CD8-positive, alpha-beta memory T cell (primary cell): ENCODE measurements at regions not wholly inside any gene's neighbourhood (a gene's known extent, or its start where the extent isn't known, plus 50 kb on each side); places are given as distances from the start of the nearest gene placed in this dataset.

ENCODE experiments used
- CTCF ChIA-PET: fragments of 350-600 bp; sonication (Branson Sonifier 250); formaldehyde crosslinking; loops from one replicate; lab custom pipeline; 2021; ENCODE audit warnings: antibody characterized with exemption; lab: Charles Lee
- POLR2A ChIA-PET: fragments of 350-600 bp; sonication (Branson Sonifier 250); formaldehyde crosslinking; loops from one replicate; lab custom pipeline; 2021; ENCODE audit warnings: antibody characterized with exemption; lab: Charles Lee
- DNase-seq, 5 donors: peaks; one replicate each; pipeline versions ENCODE4 v3.0.0 to v3.0.0-alpha.2; 2020 to 2022; ENCODE audit warnings: mixed read lengths in 1 of 5
- H3K27ac ChIP-seq: one replicate; pipeline ENCODE4 v1.7.0; 2013; ENCODE audit warnings: low read depth, mild to moderate bottlenecking, low read length, moderate library complexity
- H3K27me3 ChIP-seq: 2 replicates; pipeline ENCODE4 v1.7.0; 2013; ENCODE audit warnings: low read length, mild to moderate bottlenecking; ENCODE audit not compliant: insufficient read depth, poor library complexity, severe bottlenecking
- H3K36me3 ChIP-seq: 2 replicates; pipeline ENCODE4 v1.7.0; 2013; ENCODE audit warnings: mild to moderate bottlenecking, low read length, moderate library complexity; ENCODE audit not compliant: insufficient read depth
- H3K4me1 ChIP-seq: 2 replicates; pipeline ENCODE4 v1.7.0; 2013; ENCODE audit warnings: mild to moderate bottlenecking, low read length, moderate library complexity; ENCODE audit not compliant: insufficient read depth
- H3K4me3 ChIP-seq: 2 replicates; pipeline ENCODE4 v1.7.0; 2013; ENCODE audit warnings: mild to moderate bottlenecking, low read length
- H3K9me3 ChIP-seq: 2 replicates; pipeline ENCODE4 v1.7.0; 2013; ENCODE audit warnings: mild to moderate bottlenecking, low read length
- H3K27ac Mint-ChIP-seq, 8 donors: one replicate each; pipeline ENCODE4 v1.8.0; 2020 to 2021; ENCODE audit warnings: mixed read lengths in 8 of 8, mild to moderate bottlenecking in 6 of 8, inconsistent platforms in 3 of 8, moderate library complexity in 3 of 8
- H3K27me3 Mint-ChIP-seq, 2 donors: one replicate each; pipeline ENCODE4 v1.8.0; 2020 to 2021; ENCODE audit warnings: mixed read lengths in 2 of 2, mild to moderate bottlenecking in 1 of 2, moderate library complexity in 1 of 2
- H3K36me3 Mint-ChIP-seq, 3 donors: one replicate each; pipeline ENCODE4 v1.8.0; 2020 to 2021; ENCODE audit warnings: mixed read lengths in 3 of 3, inconsistent platforms in 1 of 3, mild to moderate bottlenecking in 1 of 3
- H3K4me1 Mint-ChIP-seq, 3 donors: one replicate each; pipeline ENCODE4 v1.8.0; 2020 to 2021; ENCODE audit warnings: mixed read lengths in 3 of 3, inconsistent platforms in 1 of 3, mild to moderate bottlenecking in 1 of 3
- H3K4me3 Mint-ChIP-seq, 7 donors: one replicate each; pipeline ENCODE4 v1.8.0; 2020 to 2021; ENCODE audit warnings: mixed read lengths in 7 of 7, mild to moderate bottlenecking in 6 of 7, moderate library complexity in 4 of 7, inconsistent platforms in 2 of 7
- H3K9me3 Mint-ChIP-seq, 5 donors: one replicate each; pipeline ENCODE4 v1.8.0; 2020 to 2022; ENCODE audit warnings: mixed read lengths in 5 of 5, mild to moderate bottlenecking in 3 of 5, moderate library complexity in 2 of 5, inconsistent platforms in 1 of 5

GRCh38 chr5:20683241-20683940, 695.4 kb upstream of the CDH18 start:
- DNase-seq = no peak
- Mint-ChIP-seq H3K36me3 (no peaks in the 10 kb centered on the region), H3K9me3 (peaks cover 0 to 37% (median 10%) of the 10 kb centered on the region in 5 donors), H3K4me1 (no peaks in the 10 kb centered on the region), H3K4me3 (no peak overlapping the region), H3K27me3 (no peaks in the 10 kb centered on the region), H3K27ac (no peak overlapping the region)
- no peaks in the 10 kb centered on the region for H3K9me3 ChIP-seq
- ChIA-PET POLR2A (no interaction called here), CTCF (no interaction called here)
- H3K4me1 ChIP-seq = no peaks in the 10 kb centered on the region
- no peaks in the 10 kb centered on the region for H3K36me3 ChIP-seq
- no peak overlapping the region for H3K4me3 ChIP-seq
- H3K27ac ChIP-seq = no peak overlapping the region
- no peaks in the 10 kb centered on the region for H3K27me3 ChIP-seq

- DNase-seq = no peak
- CTCF ChIA-PET = no interaction called here
Observed at GRCh38 chr5:20680718-20681302, 692.8 kb upstream of the CDH18 start.

GRCh38 chr5:20678814-20679298, 690.9 kb upstream of the CDH18 start:
- H3K9me3 Mint-ChIP-seq = peaks cover 0 to 26% (median 9%) of the 10 kb centered on the region in 5 donors
- Histone ChIP-seq H3K27me3 (no peaks in the 10 kb centered on the region), H3K27ac (no peak overlapping the region), H3K36me3 (no peaks in the 10 kb centered on the region), H3K4me3 (no peak overlapping the region), H3K9me3 (no peaks in the 10 kb centered on the region), H3K4me1 (no peaks in the 10 kb centered on the region)
- POLR2A ChIA-PET = no interaction called here
- no peak overlapping the region for H3K4me3 Mint-ChIP-seq
- DNase-seq = no peak
- no peak overlapping the region for H3K27ac Mint-ChIP-seq
- CTCF ChIA-PET = no interaction called here
- no peaks in the 10 kb centered on the region for H3K36me3 Mint-ChIP-seq
- no peaks in the 10 kb centered on the region for H3K27me3 Mint-ChIP-seq
- H3K4me1 Mint-ChIP-seq = no peaks in the 10 kb centered on the region

More at GRCh38 chr5:20680718-20681302, 692.8 kb upstream of the CDH18 start:
- Mint-ChIP-seq H3K4me1 (no peaks in the 10 kb centered on the region), H3K27me3 (no peaks in the 10 kb centered on the region), H3K27ac (no peak overlapping the region), H3K4me3 (no peak overlapping the region), H3K9me3 (peaks cover 0 to 33% (median 6%) of the 10 kb centered on the region in 5 donors), H3K36me3 (no peaks in the 10 kb centered on the region)
- Histone ChIP-seq H3K4me3 (no peak overlapping the region), H3K9me3 (no peaks in the 10 kb centered on the region), H3K4me1 (no peaks in the 10 kb centered on the region), H3K27ac (no peak overlapping the region), H3K27me3 (no peaks in the 10 kb centered on the region), H3K36me3 (no peaks in the 10 kb centered on the region)
- POLR2A ChIA-PET = no interaction called here

- H3K27ac Mint-ChIP-seq = no peak overlapping the region
- no peak overlapping the region for H3K4me3 ChIP-seq
- no peaks in the 10 kb centered on the region for H3K27me3 ChIP-seq
- no peak overlapping the region for H3K27ac ChIP-seq
- no peak for DNase-seq
- no peaks in the 10 kb centered on the region for H3K36me3 Mint-ChIP-seq
- no peaks in the 10 kb centered on the region for H3K27me3 Mint-ChIP-seq
- H3K4me3 Mint-ChIP-seq = no peak overlapping the region
- ChIA-PET CTCF (no interaction called here), POLR2A (no interaction called here)
- peaks cover 0 to 28% (median 9%) of the 10 kb centered on the region in 5 donors for H3K9me3 Mint-ChIP-seq
- H3K9me3 ChIP-seq = no peaks in the 10 kb centered on the region
- H3K4me1 Mint-ChIP-seq = no peaks in the 10 kb centered on the region
- no peaks in the 10 kb centered on the region for H3K4me1 ChIP-seq
- H3K36me3 ChIP-seq = no peaks in the 10 kb centered on the region
Observed at GRCh38 chr5:20678386-20678785, 690.4 kb upstream of the CDH18 start.

- Mint-ChIP-seq H3K36me3 (no peaks in the 10 kb centered on the region), H3K4me3 (no peak overlapping the region), H3K9me3 (peaks cover 2 to 38% (median 4%) of the 10 kb centered on the region in 5 donors), H3K27ac (no peak overlapping the region), H3K27me3 (no peaks in the 10 kb centered on the region), H3K4me1 (no peaks in the 10 kb centered on the region)
- H3K9me3 ChIP-seq = no peaks in the 10 kb centered on the region
- H3K4me3 ChIP-seq = no peak overlapping the region
- no peak overlapping the region for H3K27ac ChIP-seq
- ChIA-PET CTCF (interaction anchor here (1.4 kb wide), 1 partner anchor 13 kb away, joined by 3 read pairs; no protein-coding TSS in a partner anchor), POLR2A (no interaction called here)
- H3K36me3 ChIP-seq = no peaks in the 10 kb centered on the region
- H3K4me1 ChIP-seq = no peaks in the 10 kb centered on the region
- H3K27me3 ChIP-seq = no peaks in the 10 kb centered on the region
- DNase-seq = no peak
Observed at GRCh38 chr5:20660588-20660987, 672.6 kb upstream of the CDH18 start.

- Mint-ChIP-seq H3K4me1 (no peaks in the 10 kb centered on the region), H3K27ac (no peak overlapping the region), H3K36me3 (no peaks in the 10 kb centered on the region), H3K4me3 (no peak overlapping the region), H3K9me3 (peaks cover 0 to 29% (median 9%) of the 10 kb centered on the region in 5 donors), H3K27me3 (no peaks in the 10 kb centered on the region)
- no peaks in the 10 kb centered on the region for H3K27me3 ChIP-seq
- ChIA-PET CTCF (no interaction called here), POLR2A (no interaction called here)
- H3K36me3 ChIP-seq = no peaks in the 10 kb centered on the region
- no peak overlapping the region for H3K27ac ChIP-seq
- no peak for DNase-seq
- H3K9me3 ChIP-seq = no peaks in the 10 kb centered on the region
- H3K4me3 ChIP-seq = no peak overlapping the region
- no peaks in the 10 kb centered on the region for H3K4me1 ChIP-seq
Observed at GRCh38 chr5:20656262-20656661, 668.3 kb upstream of the CDH18 start.

- no peaks in the 10 kb centered on the region for H3K27me3 ChIP-seq
- no peaks in the 10 kb centered on the region for H3K4me1 Mint-ChIP-seq
- CTCF ChIA-PET = no interaction called here
Observed at GRCh38 chr5:20655211-20655610, 667.2 kb upstream of the CDH18 start.

GRCh38 chr5:20654746-20655145, 666.7 kb upstream of the CDH18 start:
- Mint-ChIP-seq H3K4me3 (no peak overlapping the region), H3K27me3 (no peaks in the 10 kb centered on the region), H3K36me3 (no peaks in the 10 kb centered on the region), H3K9me3 (peaks cover 6 to 44% (median 16%) of the 10 kb centered on the region in 5 donors), H3K4me1 (no peaks in the 10 kb centered on the region), H3K27ac (no peak overlapping the region)
- H3K4me1 ChIP-seq = no peaks in the 10 kb centered on the region
- H3K27ac ChIP-seq = no peak overlapping the region
- no peaks in the 10 kb centered on the region for H3K27me3 ChIP-seq
- no peaks in the 10 kb centered on the region for H3K36me3 ChIP-seq
- no peak overlapping the region for H3K4me3 ChIP-seq
- no peaks in the 10 kb centered on the region for H3K9me3 ChIP-seq
- ChIA-PET POLR2A (no interaction called here), CTCF (no interaction called here)
- no peak for DNase-seq

More at GRCh38 chr5:20655211-20655610, 667.2 kb upstream of the CDH18 start:
- Histone ChIP-seq H3K36me3 (no peaks in the 10 kb centered on the region), H3K4me3 (no peak overlapping the region), H3K4me1 (no peaks in the 10 kb centered on the region), H3K27ac (no peak overlapping the region), H3K9me3 (no peaks in the 10 kb centered on the region)
- no peak overlapping the region for H3K27ac Mint-ChIP-seq
- H3K27me3 Mint-ChIP-seq = no peaks in the 10 kb centered on the region
- POLR2A ChIA-PET = no interaction called here
- DNase-seq = no peak
- H3K36me3 Mint-ChIP-seq = no peaks in the 10 kb centered on the region
- H3K9me3 Mint-ChIP-seq = peaks cover 3 to 40% (median 15%) of the 10 kb centered on the region in 5 donors
- H3K4me3 Mint-ChIP-seq = no peak overlapping the region
